ENCODE measurements at regions not wholly inside any gene's neighbourhood (a gene's known extent, or its start where the extent isn't known, plus 50 kb on each side); places are given as distances from the start of the nearest gene placed in this dataset.
"Not testable (repeated sequence)": the region's sequence is repeated elsewhere in the genome, so short reads cannot be mapped to it uniquely, and the experiment has no call there.

- no peak for DNase-seq (ENCODE audit: low read depth in 1 of 2, low spot score in 2 of 2)
- H3K36me3 ChIP-seq, result no peaks in the 10 kb centered on the region
- no peak overlapping the region for H3K27ac ChIP-seq
- H3K9me3 ChIP-seq (replicated peaks), result no peaks in the 10 kb centered on the region
- no peak overlapping the region for H3K4me3 ChIP-seq
- H3K27me3 ChIP-seq (replicated peaks), result no peaks in the 10 kb centered on the region
- no peaks in the 10 kb centered on the region for H3K4me1 ChIP-seq (replicated peaks)
Observed at GRCh38 chr13:81304121-81304659, 963.3 kb upstream of the SPRY2 start.

GRCh38 chr13:81302677-81303076, 961.8 kb upstream of the SPRY2 start:
- no peak for DNase-seq (ENCODE audit: low read depth in 1 of 2, low spot score in 2 of 2)
- H3K36me3 ChIP-seq, result no peaks in the 10 kb centered on the region
- H3K27ac ChIP-seq, result no peak overlapping the region
- no peaks in the 10 kb centered on the region for H3K4me1 ChIP-seq (replicated peaks)
- no peak overlapping the region for H3K4me3 ChIP-seq
- no peaks in the 10 kb centered on the region for H3K9me3 ChIP-seq (replicated peaks)
- H3K27me3 ChIP-seq (replicated peaks), result no peaks in the 10 kb centered on the region

GRCh38 chr13:81302125-81302524, 961.2 kb upstream of the SPRY2 start:
- no peak overlapping the region for H3K4me3 ChIP-seq
- H3K36me3 ChIP-seq, result no peaks in the 10 kb centered on the region
- no peak overlapping the region for H3K27ac ChIP-seq
- H3K27me3 ChIP-seq (replicated peaks), result no peaks in the 10 kb centered on the region
- DNase-seq (ENCODE audit: low read depth in 1 of 2, low spot score in 2 of 2), result no peak
- no peaks in the 10 kb centered on the region for H3K4me1 ChIP-seq (replicated peaks)
- H3K9me3 ChIP-seq (replicated peaks), result no peaks in the 10 kb centered on the region

GRCh38 chr13:81295177-81295576, 954.3 kb upstream of the SPRY2 start:
- Histone ChIP-seq H3K4me1 (replicated peaks) (no peaks in the 10 kb centered on the region), H3K36me3 (no peaks in the 10 kb centered on the region), H3K27me3 (replicated peaks) (no peaks in the 10 kb centered on the region), H3K27ac (no peak overlapping the region), H3K9me3 (replicated peaks) (no peaks in the 10 kb centered on the region), H3K4me3 (no peak overlapping the region)
- DNase-seq (ENCODE audit: low read depth in 1 of 2, low spot score in 2 of 2), result no peak

GRCh38 chr13:81293594-81294164, 952.8 kb upstream of the SPRY2 start:
- Histone ChIP-seq H3K27me3 (replicated peaks) (no peaks in the 10 kb centered on the region), H3K36me3 (no peaks in the 10 kb centered on the region), H3K4me3 (no peak overlapping the region), H3K9me3 (replicated peaks) (no peaks in the 10 kb centered on the region), H3K4me1 (replicated peaks) (no peaks in the 10 kb centered on the region), H3K27ac (no peak overlapping the region)
- DNase-seq (ENCODE audit: low read depth in 1 of 2, low spot score in 2 of 2), result no peak

- no peak for DNase-seq (ENCODE audit: low read depth in 1 of 2, low spot score in 2 of 2)
- no peak overlapping the region for H3K4me3 ChIP-seq
- no peaks in the 10 kb centered on the region for H3K9me3 ChIP-seq (replicated peaks)
- no peaks in the 10 kb centered on the region for H3K27me3 ChIP-seq (replicated peaks)
- no peaks in the 10 kb centered on the region for H3K36me3 ChIP-seq
- no peak overlapping the region for H3K27ac ChIP-seq
- no peaks in the 10 kb centered on the region for H3K4me1 ChIP-seq (replicated peaks)
Observed at GRCh38 chr13:81283561-81283960, 942.6 kb upstream of the SPRY2 start.

- DNase-seq (ENCODE audit: low read depth in 1 of 2, low spot score in 2 of 2), result no peak
- Histone ChIP-seq H3K27ac (no peak overlapping the region), H3K4me1 (replicated peaks) (no peaks in the 10 kb centered on the region), H3K27me3 (replicated peaks) (no peaks in the 10 kb centered on the region), H3K9me3 (replicated peaks) (no peaks in the 10 kb centered on the region), H3K36me3 (no peaks in the 10 kb centered on the region), H3K4me3 (no peak overlapping the region)
Observed at GRCh38 chr13:81283062-81283461, 942.1 kb upstream of the SPRY2 start.

- Histone ChIP-seq H3K4me3 (no peak overlapping the region), H3K4me1 (replicated peaks) (no peaks in the 10 kb centered on the region), H3K27ac (no peak overlapping the region), H3K36me3 (no peaks in the 10 kb centered on the region), H3K27me3 (replicated peaks) (no peaks in the 10 kb centered on the region), H3K9me3 (replicated peaks) (no peaks in the 10 kb centered on the region)
- DNase-seq (ENCODE audit: low read depth in 1 of 2, low spot score in 2 of 2), result no peak
Observed at GRCh38 chr13:81275666-81276258, 934.8 kb upstream of the SPRY2 start.

- Histone ChIP-seq H3K36me3 (no peaks in the 10 kb centered on the region), H3K27me3 (replicated peaks) (no peaks in the 10 kb centered on the region), H3K27ac (no peak overlapping the region), H3K4me1 (replicated peaks) (no peaks in the 10 kb centered on the region), H3K9me3 (replicated peaks) (no peaks in the 10 kb centered on the region), H3K4me3 (no peak overlapping the region)
- DNase-seq (ENCODE audit: low read depth in 1 of 2, low spot score in 2 of 2), result no peak
Observed at GRCh38 chr13:81247711-81248110, 906.8 kb upstream of the SPRY2 start.

GRCh38 chr13:81246556-81246955, 905.6 kb upstream of the SPRY2 start:
- Histone ChIP-seq H3K4me1 (replicated peaks) (no peaks in the 10 kb centered on the region), H3K4me3 (no peak overlapping the region), H3K36me3 (no peaks in the 10 kb centered on the region), H3K9me3 (replicated peaks) (no peaks in the 10 kb centered on the region), H3K27me3 (replicated peaks) (no peaks in the 10 kb centered on the region), H3K27ac (no peak overlapping the region)
- DNase-seq (ENCODE audit: low read depth in 1 of 2, low spot score in 2 of 2), result no peak

GRCh38 chr13:81244011-81244410, 903.1 kb upstream of the SPRY2 start:
- DNase-seq (ENCODE audit: low read depth in 1 of 2, low spot score in 2 of 2), result no peak
- Histone ChIP-seq H3K27me3 (replicated peaks) (no peaks in the 10 kb centered on the region), H3K36me3 (no peaks in the 10 kb centered on the region), H3K4me3 (no peak overlapping the region), H3K27ac (no peak overlapping the region), H3K9me3 (replicated peaks) (no peaks in the 10 kb centered on the region), H3K4me1 (replicated peaks) (no peaks in the 10 kb centered on the region)

- Histone ChIP-seq H3K36me3 (no peaks in the 10 kb centered on the region), H3K27ac (no peak overlapping the region), H3K27me3 (replicated peaks) (no peaks in the 10 kb centered on the region), H3K9me3 (replicated peaks) (no peaks in the 10 kb centered on the region), H3K4me3 (no peak overlapping the region), H3K4me1 (replicated peaks) (no peaks in the 10 kb centered on the region)
- DNase-seq (ENCODE audit: low read depth in 1 of 2, low spot score in 2 of 2), result no peak
Observed at GRCh38 chr13:81230386-81230785, 889.5 kb upstream of the SPRY2 start.

GRCh38 chr13:81226830-81227229, 885.9 kb upstream of the SPRY2 start:
- not testable (repeated sequence) for H3K36me3 ChIP-seq; DNase-seq (ENCODE audit: low read depth in 1 of 2, low spot score in 2 of 2); H3K9me3 ChIP-seq (replicated peaks); H3K4me1 ChIP-seq (replicated peaks); H3K27ac ChIP-seq; H3K4me3 ChIP-seq; H3K27me3 ChIP-seq (replicated peaks)

- Histone ChIP-seq H3K4me1 (replicated peaks) (no peaks in the 10 kb centered on the region), H3K36me3 (no peaks in the 10 kb centered on the region), H3K4me3 (no peak overlapping the region), H3K27ac (no peak overlapping the region), H3K9me3 (replicated peaks) (no peaks in the 10 kb centered on the region), H3K27me3 (replicated peaks) (no peaks in the 10 kb centered on the region)
- DNase-seq (ENCODE audit: low read depth in 1 of 2, low spot score in 2 of 2), result no peak
Observed at GRCh38 chr13:81224209-81224833, 883.4 kb upstream of the SPRY2 start.
